ENCODE measurements at regions not wholly inside any gene's neighbourhood (a gene's known extent, or its start where the extent isn't known, plus 50 kb on each side); places are given as distances from the start of the nearest gene placed in this dataset.

DNA sequence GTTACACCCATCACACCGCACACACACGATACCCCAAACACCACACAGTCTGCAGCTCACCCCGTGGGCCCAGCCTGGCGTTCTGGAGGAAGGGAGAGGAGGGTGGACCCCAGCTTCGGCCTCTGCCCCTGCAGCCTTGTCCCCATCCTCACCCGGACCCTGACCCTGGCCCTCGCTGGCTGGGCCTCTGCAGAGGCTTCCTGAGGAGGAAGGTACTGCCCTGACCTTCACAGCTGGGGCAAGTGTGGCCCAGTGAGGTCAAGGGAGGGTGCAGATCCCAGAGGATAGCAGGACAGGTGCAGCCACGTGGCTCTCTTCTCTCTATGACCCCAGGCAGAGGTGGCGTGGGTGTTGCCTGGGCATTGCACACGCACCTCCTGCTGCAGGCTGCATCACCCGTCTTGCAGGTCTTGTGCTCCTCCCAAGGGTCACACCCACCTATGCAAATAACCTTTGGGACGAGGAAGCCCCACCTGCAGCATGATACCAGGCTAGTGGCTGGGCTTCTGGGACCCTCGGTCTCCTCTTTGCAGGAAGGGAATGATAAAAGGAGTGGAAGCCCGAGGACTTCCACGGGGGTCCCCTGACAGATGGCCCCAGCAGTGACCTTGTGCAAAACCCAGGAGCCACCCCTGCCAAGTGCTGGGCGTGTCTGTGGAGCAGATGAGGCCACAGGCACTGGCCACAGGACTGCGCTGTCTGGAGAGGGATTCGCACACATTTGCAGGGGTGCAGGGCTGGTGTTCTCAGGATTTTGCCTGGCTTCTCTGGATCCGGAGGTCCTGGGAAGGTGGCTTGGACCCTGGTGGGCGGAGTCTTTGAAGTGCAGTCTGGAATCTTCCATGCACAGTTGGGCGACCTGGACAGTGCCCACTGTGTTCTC is 1241.5 kb downstream of the BRD1 start:
- no peak for DNase-seq

DNA sequence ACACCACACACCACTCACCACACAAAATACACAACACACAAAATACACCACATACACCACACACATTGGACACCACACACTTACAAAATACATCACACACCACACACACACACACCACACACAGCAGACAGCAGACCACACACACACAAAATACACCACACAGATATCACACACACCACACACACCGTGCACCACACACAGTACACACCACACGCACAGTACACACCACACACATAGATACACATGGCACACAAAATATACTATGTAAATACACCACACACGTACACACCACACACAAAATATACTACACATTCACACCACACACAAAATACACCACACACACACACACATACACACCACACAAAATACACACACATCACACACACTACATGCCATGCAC is 1243.5 kb downstream of the BRD1 start:
- no peak for DNase-seq

DNA sequence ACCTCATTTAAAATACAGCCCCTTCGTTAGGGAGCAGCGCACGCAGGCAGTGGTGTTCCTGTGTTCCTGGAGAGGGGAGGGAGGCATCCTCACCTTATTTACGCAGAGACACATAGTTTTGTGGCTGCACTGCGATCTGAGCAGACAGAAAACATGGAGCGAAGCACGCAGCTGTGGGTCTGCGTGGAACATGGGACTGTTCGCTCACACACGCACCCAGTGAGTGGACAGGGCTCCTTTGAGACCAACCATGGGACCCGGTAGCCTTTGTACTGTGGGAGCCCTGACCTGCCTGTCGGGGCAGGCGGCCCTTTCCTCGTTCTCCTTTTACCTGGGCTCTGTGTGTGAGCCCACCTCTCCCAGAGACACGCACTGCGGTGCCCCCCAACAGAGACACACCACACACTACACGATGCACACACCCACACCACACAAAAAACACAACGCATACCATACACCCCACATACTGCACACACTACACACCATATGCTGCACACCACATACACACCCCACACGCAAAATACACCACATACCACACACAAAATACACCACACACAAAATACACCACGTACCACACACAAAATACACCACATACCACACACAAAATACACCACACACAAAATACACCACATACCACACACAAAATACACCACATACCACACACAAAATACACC is 1245.7 kb downstream of the BRD1 start:
- DNase-seq: no peak

DNA sequence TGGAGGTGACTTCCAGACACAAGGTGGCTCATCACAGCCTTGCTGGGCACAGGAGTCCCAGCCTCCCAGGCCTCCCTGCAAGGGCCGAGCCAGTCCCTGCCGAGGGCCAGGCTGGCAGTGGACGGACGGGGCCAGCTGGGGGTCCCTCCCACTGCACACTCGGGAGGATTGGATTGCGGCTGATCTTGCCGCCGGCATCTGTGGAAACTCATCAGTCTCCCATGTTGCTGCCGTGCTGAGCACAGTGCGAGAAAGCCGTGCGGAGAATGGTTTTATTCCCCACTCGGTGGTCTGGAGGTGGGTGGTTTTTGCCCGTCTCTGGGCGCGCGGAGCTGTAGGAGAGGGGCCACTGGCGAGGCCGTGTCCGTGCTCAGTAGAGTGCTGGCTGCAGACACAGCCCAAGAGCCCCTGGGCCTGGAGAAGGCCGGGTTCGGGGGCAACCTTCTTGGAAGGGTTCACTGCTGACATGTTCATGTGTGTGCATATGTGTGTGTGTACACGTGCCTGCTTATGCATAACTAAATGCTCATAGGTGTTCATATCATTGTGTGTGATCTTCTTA is 1246.4 kb downstream of the BRD1 start:
- DNase-seq: no peak

DNA sequence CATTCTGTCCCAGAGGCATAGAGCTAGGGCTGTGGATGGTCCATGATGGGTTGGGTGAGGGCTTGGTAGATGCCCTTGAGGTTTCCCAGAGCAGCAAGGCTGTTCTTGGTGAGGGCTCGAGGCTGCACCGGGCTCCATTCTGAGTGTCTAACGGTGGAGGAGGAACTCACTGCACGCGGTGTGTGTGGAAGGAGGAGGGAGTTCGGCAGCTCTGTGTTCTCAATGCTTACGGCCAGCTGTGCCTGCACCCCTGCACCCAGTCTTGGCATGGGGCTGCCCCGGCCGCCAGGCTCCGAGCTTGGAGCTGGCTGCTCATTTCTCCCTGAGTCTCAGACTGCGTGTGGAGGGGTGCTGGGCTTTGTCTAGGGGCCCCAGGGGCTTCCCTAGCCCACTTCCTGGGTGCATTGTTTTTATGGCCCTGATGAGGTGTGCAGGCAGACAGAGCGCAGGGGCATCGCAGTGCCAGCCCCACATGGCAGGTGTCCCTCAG is 1247.1 kb downstream of the BRD1 start:
- no peak for DNase-seq

DNA sequence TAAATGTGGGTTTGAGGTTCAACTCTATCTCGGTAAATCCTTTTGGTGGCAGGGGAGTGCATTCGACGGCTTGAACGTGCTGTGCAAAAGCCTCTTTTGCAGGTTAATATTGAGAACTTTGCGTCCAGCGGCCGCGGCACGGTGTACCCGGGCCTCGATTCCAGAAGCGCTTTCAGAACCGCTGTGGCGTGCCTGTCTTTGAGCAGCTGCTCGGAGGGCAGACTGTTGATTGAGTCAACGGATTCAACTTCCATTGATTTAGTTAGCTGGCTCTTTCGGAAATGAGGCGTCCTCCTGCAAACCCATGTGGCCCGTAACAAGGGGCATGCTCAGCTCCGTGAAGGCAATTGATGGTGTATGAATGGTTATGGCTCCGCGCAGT is 1247.8 kb downstream of the BRD1 start:
- no peak for DNase-seq

DNA sequence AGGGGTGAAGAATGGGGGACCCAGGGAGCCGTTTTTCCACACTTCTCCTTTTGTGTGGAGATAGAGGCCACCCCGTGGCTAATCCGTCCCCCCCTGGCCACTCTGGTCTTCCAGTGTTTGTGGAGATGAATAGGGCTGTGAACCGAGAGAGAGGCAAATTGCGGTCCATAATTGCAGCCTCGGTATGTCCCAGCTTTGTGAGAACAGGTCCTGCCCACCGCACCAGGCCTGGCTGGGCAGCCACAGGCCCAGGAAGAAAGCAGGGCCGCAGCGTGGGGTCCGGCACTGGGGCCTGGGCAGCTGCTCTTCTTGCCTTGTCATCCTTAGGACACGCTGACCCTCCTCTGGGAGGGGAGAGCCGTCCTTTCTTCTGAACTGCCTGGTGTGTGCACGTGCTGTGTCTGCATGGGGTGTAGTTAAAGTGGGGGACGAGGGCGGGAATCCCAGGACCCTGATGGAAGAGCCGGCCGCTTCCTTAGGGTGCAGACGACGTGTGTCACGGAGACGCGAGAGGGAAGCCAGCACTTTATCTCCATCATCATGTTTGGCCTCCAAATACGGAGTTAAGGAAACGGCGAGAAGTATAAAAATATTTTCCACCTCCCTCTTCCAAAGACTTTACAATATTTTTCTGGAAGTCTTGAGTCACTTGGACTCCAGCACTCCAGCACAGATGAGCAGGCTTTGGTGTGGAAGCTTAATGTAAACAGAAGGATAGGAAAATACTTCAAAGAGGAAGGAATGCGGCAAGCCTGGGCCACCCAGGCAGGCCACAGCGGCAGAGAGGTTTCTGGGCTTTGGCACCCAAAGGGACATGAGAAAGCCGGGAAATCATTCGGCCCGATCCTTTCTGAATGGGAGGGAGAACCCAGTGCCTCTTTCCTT is 1248.4 kb downstream of the BRD1 start:
- no peak for DNase-seq

DNA sequence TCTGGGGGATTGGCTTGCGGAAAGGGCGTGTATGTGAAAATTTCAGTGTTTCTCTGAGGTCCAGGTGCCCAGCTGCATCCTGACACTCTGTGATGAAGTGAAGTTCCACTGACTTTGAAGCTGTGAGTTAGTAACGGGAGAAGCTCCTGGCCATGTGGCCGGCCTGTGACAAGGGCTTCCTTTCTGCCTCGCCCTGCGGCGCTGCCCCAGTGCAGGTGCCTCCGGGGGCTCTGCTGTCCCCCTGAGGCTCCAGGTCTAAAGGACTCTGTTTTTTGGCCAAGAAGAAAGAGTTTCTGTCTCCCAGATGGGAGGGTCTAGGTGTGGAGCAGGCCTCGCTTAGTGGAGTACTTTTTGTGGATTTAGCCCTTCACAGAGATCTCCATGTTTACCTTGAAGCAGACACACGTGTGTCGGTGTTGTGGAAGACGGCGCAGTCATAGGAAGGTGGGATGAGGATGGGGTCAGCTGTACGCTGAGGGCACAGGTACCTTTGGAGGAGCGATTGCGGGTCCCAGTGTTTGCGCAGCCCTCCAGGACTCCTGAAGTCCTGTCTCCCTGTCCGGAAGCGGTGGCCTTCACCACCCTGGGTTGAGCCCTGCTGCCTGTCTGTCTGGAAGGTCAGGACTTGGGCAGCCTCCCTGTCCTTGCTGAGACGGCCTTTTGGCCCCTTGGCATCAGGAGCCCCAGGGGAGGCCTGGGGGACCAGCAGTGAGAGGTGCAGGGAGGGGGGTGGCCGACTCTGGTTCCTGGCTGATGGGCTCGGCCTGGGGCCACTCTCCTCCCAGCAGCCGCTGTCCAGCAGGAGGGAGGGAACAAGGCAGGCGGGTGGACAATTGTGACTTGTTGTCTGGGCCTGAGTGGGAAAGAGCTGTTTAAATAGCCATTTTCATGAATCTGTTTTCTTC is 1249.3 kb downstream of the BRD1 start:
- no peak for DNase-seq

DNA sequence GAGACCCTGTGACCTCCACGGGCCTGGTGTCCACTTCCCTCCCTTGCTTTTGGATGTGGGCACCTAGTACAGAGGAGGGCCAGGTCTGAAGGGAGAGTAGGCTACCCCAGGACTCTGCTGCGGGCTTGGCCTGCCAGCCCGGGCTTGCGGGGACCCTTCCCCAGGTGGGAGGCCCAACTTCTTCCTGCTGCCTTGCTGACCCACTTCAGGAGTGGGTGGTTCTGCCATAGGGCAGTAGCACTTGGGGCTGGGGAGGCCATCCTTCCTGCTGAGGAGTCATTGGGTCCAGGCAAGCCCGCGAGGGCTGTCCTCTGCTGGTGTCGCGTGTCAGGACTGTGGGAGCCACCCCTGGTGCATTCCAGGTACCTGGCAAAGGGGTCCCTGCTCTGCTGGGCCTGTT is 1250.0 kb downstream of the BRD1 start:
- DNase-seq: no peak

DNA sequence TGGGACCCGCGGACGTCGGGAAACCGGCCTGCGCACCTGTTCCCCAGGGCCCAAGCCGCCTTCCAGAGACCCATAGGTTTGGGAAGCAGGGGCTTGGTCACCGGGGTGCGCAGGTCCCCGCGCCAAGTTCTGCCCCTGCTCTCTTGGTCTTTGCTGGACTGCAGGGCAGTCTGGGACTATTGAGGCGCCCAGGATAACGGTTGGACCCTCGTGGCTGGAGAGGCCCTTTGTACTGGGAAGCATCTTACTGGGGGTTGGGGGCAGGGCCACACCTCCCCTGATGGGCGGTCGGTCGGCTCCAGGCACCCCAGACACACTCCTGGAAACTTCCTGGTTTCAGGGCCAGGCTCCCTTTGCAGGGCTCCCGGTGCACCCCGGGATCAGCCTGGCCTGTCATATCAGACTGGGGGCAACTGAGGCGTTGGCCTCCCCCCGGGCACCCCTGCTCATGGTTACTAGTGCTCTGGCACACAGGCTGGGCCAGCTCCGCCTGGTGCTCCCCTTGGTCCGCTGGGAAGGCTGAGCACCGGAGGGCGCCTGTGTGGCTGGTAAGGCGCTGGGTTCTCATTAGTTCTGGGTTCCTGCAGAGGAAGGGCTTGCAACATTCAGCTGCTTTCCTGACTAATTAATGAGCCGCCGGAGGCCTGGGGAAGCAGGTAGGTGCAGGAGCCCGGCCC is 1250.5 kb downstream of the BRD1 start:
- DNase-seq: no peak

DNA sequence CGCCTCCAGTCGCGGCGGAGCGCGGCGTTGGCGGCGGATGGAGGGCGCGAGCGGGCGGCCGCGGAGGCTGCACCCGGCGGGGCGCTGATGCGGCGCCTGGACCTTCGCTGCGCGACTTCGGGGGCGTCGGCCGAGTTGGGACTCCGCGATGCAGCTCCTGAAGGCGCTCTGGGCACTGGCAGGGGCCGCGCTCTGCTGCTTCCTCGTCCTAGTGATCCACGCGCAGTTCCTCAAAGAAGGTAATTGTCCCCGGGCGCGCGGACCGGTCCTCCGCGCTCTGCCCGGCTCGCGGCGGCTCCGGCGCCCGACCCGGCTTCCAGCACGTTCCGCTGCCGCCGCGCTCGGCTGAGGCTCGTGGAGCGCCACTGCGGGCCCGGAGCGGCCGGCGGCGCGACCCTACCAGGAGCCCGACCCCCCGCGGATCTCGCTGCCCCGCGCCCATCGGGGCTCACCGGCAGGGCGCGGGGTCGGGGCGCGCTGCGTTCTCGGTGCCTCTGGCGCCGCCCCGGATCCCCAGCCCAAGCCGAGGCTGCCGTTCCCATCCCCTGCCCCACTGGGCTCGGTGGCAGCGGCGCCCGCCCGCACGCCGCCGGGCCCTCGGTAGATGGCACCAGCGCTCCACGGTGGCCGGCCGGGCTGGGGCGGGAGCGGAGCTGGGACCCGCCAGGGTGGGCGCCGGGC is 1251.2 kb downstream of the BRD1 start:
- DNase-seq: no peak

DNA sequence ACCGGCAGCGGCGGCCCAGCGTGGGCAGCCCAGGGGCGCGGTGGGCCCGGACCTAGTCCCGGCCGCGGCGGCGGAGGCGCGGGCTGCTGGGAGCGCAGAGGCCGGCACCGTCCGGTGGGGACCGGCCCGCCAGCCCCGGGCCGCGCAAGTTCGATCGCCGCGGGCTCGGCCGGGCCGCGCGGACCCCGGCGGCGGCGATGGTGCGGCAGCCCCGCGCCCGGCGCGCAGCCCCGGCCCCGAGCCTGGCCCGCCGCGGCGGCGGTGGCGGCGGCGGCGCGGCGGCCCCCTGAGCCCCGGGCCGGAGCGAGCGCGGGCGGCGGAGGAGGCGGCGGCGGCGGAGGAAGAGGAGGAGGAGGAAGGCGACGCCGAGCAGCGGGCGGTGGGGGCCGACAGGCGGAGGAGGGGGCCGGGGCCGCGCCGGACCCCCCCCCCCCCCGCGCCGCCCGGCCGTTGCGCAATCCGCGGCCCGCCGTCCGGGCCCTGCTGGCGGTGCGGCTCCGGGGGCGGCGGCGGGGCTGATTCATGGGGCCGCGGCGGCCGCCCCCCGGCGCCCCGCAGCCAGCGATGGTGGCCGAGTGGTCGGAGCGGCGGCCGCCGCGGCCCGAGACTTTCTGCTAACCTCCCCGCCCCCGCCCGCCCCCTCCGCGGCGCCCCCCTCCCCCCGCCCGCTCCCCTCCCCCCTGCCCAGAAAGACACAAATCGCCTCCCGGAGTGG is 1251.9 kb downstream of the BRD1 start:
- no peak for DNase-seq

DNA sequence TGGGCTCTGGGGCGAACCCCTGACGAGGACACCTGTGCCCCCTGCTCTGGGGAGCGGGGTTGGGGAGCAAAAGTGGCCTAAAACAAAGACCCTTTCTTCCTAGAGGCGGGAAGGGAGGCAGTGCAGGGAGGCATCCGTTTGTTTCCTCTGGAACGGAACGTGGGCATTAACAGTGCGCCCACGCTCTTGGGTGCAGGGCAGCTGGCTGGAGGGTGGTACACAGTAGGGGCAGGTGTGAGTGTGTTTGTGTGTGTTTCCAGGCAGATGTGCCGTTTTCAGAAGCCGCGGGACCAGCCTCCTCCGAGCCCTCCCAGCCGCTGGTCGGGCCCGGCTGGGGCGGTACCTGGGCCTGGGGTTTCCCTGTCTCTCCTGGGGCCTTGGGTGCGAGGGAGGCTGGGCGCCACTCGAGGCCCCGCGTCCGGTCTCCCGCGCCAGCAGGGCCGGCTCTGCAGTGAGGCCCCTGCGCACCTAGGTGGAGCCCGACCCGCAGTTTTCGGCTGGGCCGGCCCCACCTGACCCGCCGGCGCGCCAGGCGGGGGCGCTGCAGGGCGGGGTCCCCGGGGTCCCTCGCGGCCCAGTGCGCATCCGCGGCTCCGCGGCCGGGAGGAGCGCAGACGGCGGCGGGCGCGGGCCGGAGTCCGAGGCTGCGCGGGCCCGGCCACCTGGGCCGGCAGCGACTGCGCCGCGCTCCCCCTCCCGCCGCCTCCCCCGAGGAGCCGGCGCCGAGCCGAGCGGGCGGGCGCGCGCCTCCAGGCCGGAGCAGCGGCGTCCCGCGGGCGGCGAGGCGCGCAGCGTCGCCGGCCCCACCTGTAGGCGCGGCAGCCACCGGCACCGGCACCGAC is 1252.7 kb downstream of the BRD1 start:
- DNase-seq: no peak

DNA sequence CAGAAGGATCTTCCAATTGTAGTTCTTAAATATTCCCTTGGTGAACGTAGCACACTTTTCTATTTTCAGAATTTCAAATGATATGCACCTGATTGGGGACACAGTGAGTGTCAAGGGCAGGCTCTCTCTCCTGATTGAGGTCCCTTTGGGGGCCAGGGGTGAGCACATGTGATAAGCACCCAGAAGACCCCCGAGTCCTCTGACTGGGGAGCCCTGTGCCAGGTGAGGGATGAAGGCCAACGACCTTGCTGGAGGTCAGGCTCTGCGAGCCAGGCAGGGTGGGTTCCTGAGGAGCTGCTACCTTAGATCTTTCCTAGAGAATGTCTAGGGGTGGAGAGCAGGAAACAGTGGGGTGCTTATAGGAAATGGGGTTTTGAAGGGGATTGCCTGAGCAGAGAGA is 1253.9 kb downstream of the BRD1 start:
- no peak for DNase-seq

DNA sequence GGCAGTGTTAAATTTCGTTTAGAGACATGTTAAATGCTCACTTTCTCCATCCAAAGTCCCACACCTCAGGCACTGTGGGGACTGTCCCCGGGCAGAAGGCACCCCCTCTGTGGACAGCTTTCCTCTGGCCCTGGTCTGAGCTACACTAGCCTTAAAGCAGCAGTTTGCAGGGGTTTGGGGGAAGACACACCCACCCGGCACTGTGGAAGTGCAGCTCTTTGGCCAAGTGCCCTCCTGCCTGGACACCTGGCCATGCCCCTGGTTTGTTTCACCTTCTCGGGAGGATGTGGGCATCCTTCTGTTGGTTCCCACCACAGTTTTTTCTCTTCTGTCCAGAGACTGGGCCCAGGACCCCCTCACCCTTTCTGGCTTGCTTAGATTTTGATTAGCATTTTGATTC is 1254.7 kb downstream of the BRD1 start:
- DNase-seq: no peak

DNA sequence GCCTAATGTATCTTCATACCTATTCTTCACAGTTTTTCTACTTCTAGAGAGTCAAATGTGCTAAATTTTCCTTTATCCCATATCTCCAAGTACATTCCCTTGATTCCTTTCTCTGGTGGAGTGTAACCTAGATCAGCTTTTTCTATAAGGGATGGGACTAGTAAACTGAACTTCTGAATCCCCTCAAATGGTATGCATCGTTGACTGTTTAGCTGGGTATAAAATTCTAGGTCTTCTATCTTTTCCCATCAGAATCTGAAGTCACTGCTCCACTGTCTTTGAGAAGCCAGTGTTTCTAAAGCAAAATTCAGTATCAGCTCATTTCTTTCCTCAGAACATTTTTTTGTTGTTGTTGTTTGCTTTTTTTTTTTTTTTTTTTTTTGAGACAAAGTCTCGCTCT is 1256.8 kb downstream of the BRD1 start:
- no peak for DNase-seq

DNA sequence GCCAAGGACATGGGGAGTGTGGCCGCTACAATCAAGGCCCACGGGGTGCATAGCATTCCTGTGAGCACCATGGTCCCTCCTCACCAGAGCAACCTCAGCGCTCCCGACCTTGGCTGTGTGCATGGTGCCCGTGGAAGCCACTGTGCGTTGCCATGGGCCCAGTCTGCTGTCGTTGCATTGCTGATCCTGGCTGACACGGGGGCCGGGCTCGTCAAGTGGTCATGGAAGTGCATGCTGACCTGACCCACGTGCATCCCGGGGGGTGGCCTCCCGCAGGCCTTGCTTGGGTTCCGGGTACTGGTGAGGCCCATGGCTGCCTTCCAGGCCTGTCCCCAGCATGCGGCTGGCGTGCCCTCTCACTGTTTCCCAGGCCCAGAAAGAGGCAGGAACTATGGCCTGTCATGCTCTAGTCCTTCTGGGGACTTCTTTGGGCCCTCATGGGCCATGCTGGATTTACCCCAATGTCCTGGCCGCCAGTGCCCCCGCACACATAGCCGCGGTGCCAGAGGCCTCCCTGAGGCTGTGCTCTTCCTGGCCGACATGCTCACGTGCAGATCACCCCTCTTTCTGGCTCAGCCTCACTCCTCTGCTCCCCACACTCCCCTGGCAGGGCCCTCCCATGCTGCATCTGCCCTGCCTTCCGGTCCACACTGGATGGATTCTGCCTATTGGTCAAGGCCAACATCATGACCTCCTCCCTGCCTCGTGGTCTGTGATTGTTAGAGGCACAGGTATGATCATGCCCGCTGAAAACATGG is 1258.0 kb downstream of the BRD1 start:
- DNase-seq: no peak

DNA sequence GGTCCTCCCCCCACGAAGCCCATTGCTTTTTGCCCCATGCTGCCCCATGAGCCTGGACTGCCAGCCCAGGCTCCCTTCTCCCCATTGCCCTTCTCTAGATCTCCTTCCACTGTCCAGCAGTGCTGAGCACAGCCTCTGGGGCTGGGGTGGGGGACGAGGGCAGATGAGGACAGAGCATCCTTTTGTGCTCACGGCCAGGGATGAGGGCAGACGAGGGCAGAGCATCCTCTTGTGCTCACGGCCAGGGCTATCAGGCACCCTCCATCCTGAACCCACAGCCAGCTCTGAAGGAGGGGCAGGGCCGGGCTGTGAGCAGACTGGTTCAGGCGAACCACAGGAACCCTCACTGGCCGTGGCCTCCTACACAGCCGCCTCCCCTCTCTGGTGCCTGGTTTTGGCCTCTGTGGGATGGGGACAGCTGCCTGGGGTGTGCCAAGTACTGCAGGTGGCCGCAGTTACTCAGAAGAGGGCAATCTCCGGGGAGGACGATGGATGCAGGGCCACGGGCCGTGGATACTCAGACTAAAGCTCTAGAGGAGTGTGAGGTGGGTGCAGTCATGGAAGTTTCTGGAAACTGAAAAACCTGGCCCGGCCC is 1258.8 kb downstream of the BRD1 start:
- no peak for DNase-seq
